ENCODE measurements at regions not wholly inside any gene's neighbourhood (a gene's known extent, or its start where the extent isn't known, plus 50 kb on each side); places are given as distances from the start of the nearest gene placed in this dataset.
A peak's percentile ranks its signal among the peaks of the same experiment; 100 is the strongest.
"Not testable (repeated sequence)": the region's sequence is repeated elsewhere in the genome, so short reads cannot be mapped to it uniquely, and the experiment has no call there.

DNA sequence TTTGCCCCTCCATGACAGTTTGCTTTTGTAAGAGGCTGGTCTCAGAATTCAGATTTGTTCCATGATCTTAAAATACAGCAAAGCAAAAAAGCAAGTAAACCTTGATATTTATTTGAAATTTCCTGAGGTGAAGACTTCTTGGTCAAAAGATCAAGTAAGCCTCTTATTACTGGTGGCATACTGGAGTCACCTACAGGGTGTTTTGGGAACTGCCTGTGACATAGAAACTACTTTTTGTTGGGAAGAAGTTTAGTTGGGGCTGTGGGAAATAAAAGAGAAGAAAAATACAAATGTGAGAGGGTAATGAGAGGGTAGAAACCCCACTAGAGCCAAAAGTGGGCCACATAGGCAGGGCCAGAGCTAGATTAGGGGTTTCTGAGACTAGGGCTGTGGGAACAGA is 217.9 kb downstream of the OTUD1 start:
- H3K9me3 ChIP-seq (ENCODE audit: insufficient read depth, low read length) = no peaks in the 10 kb centered on the region
- no peak overlapping the region for H3K4me3 ChIP-seq (ENCODE audit: low read length)
- H3K27ac ChIP-seq (ENCODE audit: low read length) = no peak overlapping the region
- H2AFZ ChIP-seq (ENCODE audit: low read depth, low read length) = no peak overlapping the region
- H3K79me2 ChIP-seq (ENCODE audit: low read length) = no peaks in the 10 kb centered on the region
- H3K27me3 ChIP-seq (ENCODE audit: low read depth, low read length) = no peaks in the 10 kb centered on the region
- no peaks in the 10 kb centered on the region for H4K20me1 ChIP-seq (ENCODE audit: insufficient read depth, low read length)
- H3K9ac ChIP-seq (ENCODE audit: low read length) = no peak overlapping the region
- TF ChIP-seq CTCF (IDR thresholded peaks at IDR 0.05; ENCODE audit: low read depth, low read length) (peak; percentile 14; the same call in 1 of the 2 replicates), EZH2phosphoT487 (IDR thresholded peaks at IDR 0.05; ENCODE audit: low read depth) (no peak)
- H3K36me3 ChIP-seq (replicated peaks; ENCODE audit: low read depth, low read length) = no peaks in the 10 kb centered on the region
- H3K4me1 ChIP-seq (ENCODE audit: low read length) = no peaks in the 10 kb centered on the region
- no peak overlapping the region for H3K4me2 ChIP-seq (ENCODE audit: low read length)

GRCh38 chr10:23657677-23658076 is 218.8 kb downstream of the OTUD1 start:
- H2AFZ ChIP-seq (ENCODE audit: low read depth, low read length) = no peak overlapping the region
- H3K36me3 ChIP-seq (replicated peaks; ENCODE audit: low read depth, low read length) = no peaks in the 10 kb centered on the region
- H3K9ac ChIP-seq (ENCODE audit: low read length) = no peak overlapping the region
- no peak overlapping the region for H3K27ac ChIP-seq (ENCODE audit: low read length)
- H3K27me3 ChIP-seq (ENCODE audit: low read depth, low read length) = no peaks in the 10 kb centered on the region
- H3K4me1 ChIP-seq (ENCODE audit: low read length) = no peaks in the 10 kb centered on the region
- TF ChIP-seq EZH2phosphoT487 (IDR thresholded peaks at IDR 0.05; ENCODE audit: low read depth) (no peak), CTCF (IDR thresholded peaks at IDR 0.05; ENCODE audit: low read depth, low read length) (no peak)
- H3K9me3 ChIP-seq (ENCODE audit: insufficient read depth, low read length) = no peaks in the 10 kb centered on the region
- no peak overlapping the region for H3K4me3 ChIP-seq (ENCODE audit: low read length)
- no peaks in the 10 kb centered on the region for H3K79me2 ChIP-seq (ENCODE audit: low read length)
- H4K20me1 ChIP-seq (ENCODE audit: insufficient read depth, low read length) = no peaks in the 10 kb centered on the region
- no peak overlapping the region for H3K4me2 ChIP-seq (ENCODE audit: low read length)

- H3K9me3 ChIP-seq (ENCODE audit: insufficient read depth, low read length); H2AFZ ChIP-seq (ENCODE audit: low read depth, low read length); H3K4me2 ChIP-seq (ENCODE audit: low read length); H3K4me1 ChIP-seq (ENCODE audit: low read length); H3K27ac ChIP-seq (ENCODE audit: low read length); H3K27me3 ChIP-seq (ENCODE audit: low read depth, low read length); H3K9ac ChIP-seq (ENCODE audit: low read length); H4K20me1 ChIP-seq (ENCODE audit: insufficient read depth, low read length); H3K4me3 ChIP-seq (ENCODE audit: low read length); H3K36me3 ChIP-seq (replicated peaks; ENCODE audit: low read depth, low read length); H3K79me2 ChIP-seq (ENCODE audit: low read length): not testable (repeated sequence)
Measured at GRCh38 chr10:23671866-23672265, 233.0 kb downstream of the OTUD1 start.

DNA sequence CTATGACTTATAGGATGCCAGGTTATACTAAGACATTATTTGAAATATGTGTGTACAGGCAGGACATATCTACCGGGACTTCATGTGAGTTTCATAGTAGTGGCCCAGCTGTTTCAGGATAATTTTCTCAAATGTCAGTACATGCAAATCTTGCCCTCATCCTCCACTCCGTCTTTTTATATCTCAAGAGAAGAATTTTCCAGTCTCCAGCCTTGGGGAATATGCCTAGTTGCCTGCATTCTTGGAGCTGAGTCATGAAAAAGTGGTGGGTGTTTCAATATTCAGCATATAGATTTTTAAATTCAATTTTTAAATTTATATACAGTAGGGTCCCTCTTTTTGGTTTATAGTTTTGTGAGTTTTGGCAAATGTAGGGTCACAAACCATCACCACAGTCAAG is 236.7 kb downstream of the OTUD1 start:
- H3K9ac ChIP-seq (ENCODE audit: low read length) = no peak overlapping the region
- H4K20me1 ChIP-seq (ENCODE audit: insufficient read depth, low read length) = no peaks in the 10 kb centered on the region
- TF ChIP-seq EZH2phosphoT487 (IDR thresholded peaks at IDR 0.05; ENCODE audit: low read depth) = no peak
- no peaks in the 10 kb centered on the region for H3K9me3 ChIP-seq (ENCODE audit: insufficient read depth, low read length)
- no peak overlapping the region for H3K4me2 ChIP-seq (ENCODE audit: low read length)
- no peaks in the 10 kb centered on the region for H3K27me3 ChIP-seq (ENCODE audit: low read depth, low read length)
- H3K79me2 ChIP-seq (ENCODE audit: low read length) = no peaks in the 10 kb centered on the region
- H3K27ac ChIP-seq (ENCODE audit: low read length) = no peak overlapping the region
- no peaks in the 10 kb centered on the region for H3K36me3 ChIP-seq (replicated peaks; ENCODE audit: low read depth, low read length)
- H3K4me3 ChIP-seq (ENCODE audit: low read length) = no peak overlapping the region
- H3K4me1 ChIP-seq (ENCODE audit: low read length) = no peaks in the 10 kb centered on the region
- H2AFZ ChIP-seq (ENCODE audit: low read depth, low read length) = no peak overlapping the region

DNA sequence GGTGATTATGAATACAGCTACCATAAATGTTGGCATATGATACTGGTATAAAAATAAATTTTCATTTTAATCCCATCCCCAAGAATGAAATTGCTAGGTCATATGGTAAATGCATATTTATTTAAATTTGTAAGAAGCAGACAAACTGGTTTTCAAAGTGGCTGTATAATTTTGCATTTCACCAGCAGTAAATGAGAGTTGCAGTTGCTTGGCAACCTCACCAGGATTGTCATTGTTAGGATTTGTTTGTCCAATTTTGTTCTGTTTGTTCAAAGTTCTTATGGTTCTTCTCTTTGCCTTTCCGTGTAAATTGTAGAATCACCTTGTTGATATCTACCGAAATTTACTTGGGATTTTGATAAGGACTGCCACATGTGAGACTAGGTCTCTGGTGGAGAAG is 237.4 kb downstream of the OTUD1 start:
- no peak overlapping the region for H2AFZ ChIP-seq (ENCODE audit: low read depth, low read length)
- no peak overlapping the region for H3K4me2 ChIP-seq (ENCODE audit: low read length)
- H3K36me3 ChIP-seq (replicated peaks; ENCODE audit: low read depth, low read length) = no peaks in the 10 kb centered on the region
- H3K4me3 ChIP-seq (ENCODE audit: low read length) = no peak overlapping the region
- H4K20me1 ChIP-seq (ENCODE audit: insufficient read depth, low read length) = no peaks in the 10 kb centered on the region
- no peaks in the 10 kb centered on the region for H3K27me3 ChIP-seq (ENCODE audit: low read depth, low read length)
- no peak overlapping the region for H3K27ac ChIP-seq (ENCODE audit: low read length)
- TF ChIP-seq EZH2phosphoT487 (IDR thresholded peaks at IDR 0.05; ENCODE audit: low read depth) (no peak), CTCF (IDR thresholded peaks at IDR 0.05; ENCODE audit: low read depth, low read length) (no peak)
- H3K9me3 ChIP-seq (ENCODE audit: insufficient read depth, low read length) = no peaks in the 10 kb centered on the region
- no peaks in the 10 kb centered on the region for H3K4me1 ChIP-seq (ENCODE audit: low read length)
- H3K9ac ChIP-seq (ENCODE audit: low read length) = no peak overlapping the region
- no peaks in the 10 kb centered on the region for H3K79me2 ChIP-seq (ENCODE audit: low read length)
